ENCODE measurements at regions not wholly inside any gene's neighbourhood (a gene's known extent, or its start where the extent isn't known, plus 50 kb on each side); places are given as distances from the start of the nearest gene placed in this dataset.

DNA sequence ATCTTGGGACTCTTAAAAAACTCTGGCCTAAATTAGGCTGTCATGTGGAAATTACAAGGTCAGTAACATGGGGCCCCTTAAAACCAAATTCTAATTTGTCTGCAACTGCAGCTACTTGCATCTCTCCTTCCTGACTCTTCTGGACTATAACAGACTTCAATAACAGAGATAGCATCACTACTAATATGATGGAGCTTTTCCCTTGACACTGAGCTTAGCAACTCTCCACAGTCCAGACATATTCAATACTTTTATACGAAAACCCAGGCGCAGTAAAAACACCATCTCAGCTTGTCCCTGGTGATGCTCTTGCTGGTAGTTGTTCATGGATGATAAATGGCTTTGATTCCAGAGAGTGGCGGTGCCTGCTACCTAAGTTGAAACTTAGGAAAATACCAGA, 850.4 kb downstream of the STIM2 start:
- no peak for DNase-seq (ENCODE audit: low spot score in 2 of 2)
- TF ChIP-seq, protein P1, sequence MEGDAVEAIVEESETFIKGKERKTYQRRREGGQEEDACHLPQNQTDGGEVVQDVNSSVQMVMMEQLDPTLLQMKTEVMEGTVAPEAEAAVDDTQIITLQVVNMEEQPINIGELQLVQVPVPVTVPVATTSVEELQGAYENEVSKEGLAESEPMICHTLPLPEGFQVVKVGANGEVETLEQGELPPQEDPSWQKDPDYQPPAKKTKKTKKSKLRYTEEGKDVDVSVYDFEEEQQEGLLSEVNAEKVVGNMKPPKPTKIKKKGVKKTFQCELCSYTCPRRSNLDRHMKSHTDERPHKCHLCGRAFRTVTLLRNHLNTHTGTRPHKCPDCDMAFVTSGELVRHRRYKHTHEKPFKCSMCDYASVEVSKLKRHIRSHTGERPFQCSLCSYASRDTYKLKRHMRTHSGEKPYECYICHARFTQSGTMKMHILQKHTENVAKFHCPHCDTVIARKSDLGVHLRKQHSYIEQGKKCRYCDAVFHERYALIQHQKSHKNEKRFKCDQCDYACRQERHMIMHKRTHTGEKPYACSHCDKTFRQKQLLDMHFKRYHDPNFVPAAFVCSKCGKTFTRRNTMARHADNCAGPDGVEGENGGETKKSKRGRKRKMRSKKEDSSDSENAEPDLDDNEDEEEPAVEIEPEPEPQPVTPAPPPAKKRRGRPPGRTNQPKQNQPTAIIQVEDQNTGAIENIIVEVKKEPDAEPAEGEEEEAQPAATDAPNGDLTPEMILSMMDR (IDR thresholded peaks at IDR 0.05) = no peak
- Histone ChIP-seq H3K36me3 (no peaks in the 10 kb centered on the region), H3K27ac (no peak overlapping the region), H3K27me3 (no peaks in the 10 kb centered on the region), H3K9me3 (no peaks in the 10 kb centered on the region), H3K4me1 (no peaks in the 10 kb centered on the region), H3K4me3 (no peak overlapping the region)
- intact Hi-C loops (cut with DNase I) = no loop called here

DNA sequence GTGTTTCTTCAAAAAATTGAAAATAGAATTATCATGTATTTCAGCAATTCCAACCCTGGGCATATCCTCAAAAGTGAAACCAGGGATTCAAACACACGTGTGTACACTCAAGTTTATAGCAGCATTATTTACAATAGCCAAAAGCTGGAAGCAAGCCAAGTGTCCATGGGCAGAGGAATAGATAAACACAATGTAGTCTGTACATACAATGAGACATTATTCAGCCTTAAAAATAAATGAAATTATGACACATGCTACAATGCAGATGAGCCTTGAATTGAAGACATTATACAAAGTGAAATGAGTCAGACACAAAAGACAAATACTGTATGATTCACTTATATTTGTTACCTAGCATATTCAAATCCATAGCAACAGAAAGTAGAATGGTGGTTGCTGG, 853.4 kb downstream of the STIM2 start:
- DNase-seq (ENCODE audit: low spot score in 2 of 2) = no peak
- TF ChIP-seq, protein P1 (IDR thresholded peaks at IDR 0.05) = no peak
- intact Hi-C loops (cut with DNase I) = no loop called here
- no peaks in the 10 kb centered on the region for H3K36me3 ChIP-seq
- no peak overlapping the region for H3K27ac ChIP-seq
- H3K9me3 ChIP-seq = no peaks in the 10 kb centered on the region
- no peaks in the 10 kb centered on the region for H3K27me3 ChIP-seq
- no peaks in the 10 kb centered on the region for H3K4me1 ChIP-seq
- no peak overlapping the region for H3K4me3 ChIP-seq

DNA sequence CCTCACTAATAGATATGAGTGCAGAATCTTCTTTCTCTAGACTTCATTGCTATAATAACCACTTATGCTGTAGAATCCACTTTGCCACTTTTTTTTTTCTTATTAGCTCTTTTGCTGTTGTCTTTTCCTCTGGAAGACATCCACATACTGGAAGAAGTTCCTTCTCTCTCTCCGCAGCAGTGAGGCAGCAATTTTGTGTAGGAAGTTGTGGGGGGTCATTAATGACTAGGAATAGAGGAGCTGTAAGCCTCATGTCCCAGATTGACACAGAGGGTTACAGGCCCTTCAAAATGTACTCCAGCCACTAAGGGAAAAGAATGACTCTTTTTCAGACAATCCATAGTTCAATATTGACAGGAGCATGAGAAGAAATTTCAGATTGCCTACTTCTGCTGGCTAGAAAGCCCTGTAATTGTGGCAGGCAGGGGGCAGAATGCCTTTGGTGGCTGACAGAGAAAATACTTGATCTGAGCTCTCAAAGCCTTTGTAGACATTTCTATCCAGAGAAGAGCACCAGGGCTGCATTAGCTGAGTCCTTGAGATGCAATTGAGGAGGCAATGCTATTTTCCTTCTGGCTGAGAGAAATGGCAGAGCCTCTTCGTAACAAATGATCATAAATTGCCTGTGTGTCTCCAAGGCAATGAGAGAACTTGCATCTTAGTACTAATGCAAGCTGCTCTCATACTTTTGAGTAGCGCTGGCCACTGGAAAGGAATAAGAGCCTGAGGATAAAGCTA, 856.2 kb downstream of the STIM2 start:
- Histone ChIP-seq H3K4me3 (no peak overlapping the region), H3K27me3 (no peaks in the 10 kb centered on the region), H3K36me3 (no peaks in the 10 kb centered on the region), H3K27ac (no peak overlapping the region), H3K4me1 (no peaks in the 10 kb centered on the region), H3K9me3 (no peaks in the 10 kb centered on the region)
- TF ChIP-seq, protein P1 (IDR thresholded peaks at IDR 0.05) = no peak
- intact Hi-C loops (cut with DNase I) = no loop called here
- DNase-seq (ENCODE audit: low spot score in 2 of 2) = no peak

DNA sequence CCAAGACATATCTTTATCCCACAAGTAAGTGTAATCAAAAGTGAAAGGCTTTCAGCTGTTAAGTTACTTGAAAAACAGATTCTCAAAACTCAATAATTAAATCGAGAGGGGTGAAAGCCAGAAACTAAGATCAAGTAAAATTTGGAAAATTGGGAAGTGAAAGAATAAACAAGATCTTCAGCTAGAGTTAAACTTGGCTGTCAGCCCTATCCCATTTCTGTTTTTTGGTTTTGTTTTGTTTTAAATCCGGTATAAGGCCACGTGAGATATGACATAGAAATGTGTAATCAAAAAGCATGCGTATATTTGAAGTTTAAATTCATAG, 856.8 kb downstream of the STIM2 start:
- DNase-seq (ENCODE audit: low spot score in 2 of 2) = no peak
- H3K27me3 ChIP-seq = no peaks in the 10 kb centered on the region
- no peaks in the 10 kb centered on the region for H3K36me3 ChIP-seq
- intact Hi-C loops (cut with DNase I) = no loop called here
- H3K4me1 ChIP-seq = no peaks in the 10 kb centered on the region
- TF ChIP-seq, protein P1 (IDR thresholded peaks at IDR 0.05) = no peak
- no peak overlapping the region for H3K4me3 ChIP-seq
- no peak overlapping the region for H3K27ac ChIP-seq
- no peaks in the 10 kb centered on the region for H3K9me3 ChIP-seq

DNA sequence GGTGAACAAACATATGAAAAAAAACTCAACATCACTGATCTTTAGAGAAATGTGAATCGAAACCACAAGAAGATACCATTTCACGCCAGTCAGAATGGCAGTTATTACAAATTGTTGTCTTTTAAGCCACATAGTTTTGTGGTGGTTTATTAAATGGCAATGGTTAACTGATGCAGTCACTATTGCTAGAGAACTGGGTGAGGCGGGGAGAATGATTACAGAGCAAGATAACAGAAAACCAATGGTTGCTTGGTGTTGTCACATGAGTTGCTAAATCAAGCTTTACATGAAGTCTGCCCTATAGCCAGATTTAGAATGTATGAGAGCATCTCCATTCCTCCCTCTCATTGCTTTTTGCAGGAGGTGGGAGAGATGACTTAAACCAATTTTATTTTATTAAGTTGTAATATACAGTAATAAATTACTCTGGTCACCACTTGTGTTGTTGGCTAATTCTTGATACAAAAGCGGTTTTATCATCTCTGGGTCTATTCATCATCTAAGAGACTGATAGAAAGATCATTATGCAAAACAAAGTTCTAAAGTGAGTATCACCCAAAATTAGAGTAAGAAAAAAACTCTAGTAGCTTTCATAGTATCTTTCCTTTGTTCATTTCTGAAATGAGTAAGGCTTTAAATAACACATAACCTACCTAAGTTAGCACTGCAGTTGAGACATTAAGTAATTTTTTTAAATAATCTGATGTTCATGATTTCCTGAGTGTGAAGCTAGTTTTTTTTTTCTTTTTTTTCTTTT, 859.5 kb downstream of the STIM2 start:
- no peaks in the 10 kb centered on the region for H3K9me3 ChIP-seq
- intact Hi-C loops (cut with DNase I) = no loop called here
- H3K4me3 ChIP-seq = no peak overlapping the region
- TF ChIP-seq, protein P1 (IDR thresholded peaks at IDR 0.05) = no peak
- H3K27ac ChIP-seq = no peak overlapping the region
- no peaks in the 10 kb centered on the region for H3K27me3 ChIP-seq
- no peak for DNase-seq (ENCODE audit: low spot score in 2 of 2)
- H3K4me1 ChIP-seq = no peaks in the 10 kb centered on the region
- no peaks in the 10 kb centered on the region for H3K36me3 ChIP-seq

All from ascending aorta (tissue), 2 donors.